Fibroblast of lung (primary cell): ENCODE measurements at regions not wholly inside any gene's neighbourhood (a gene's known extent, or its start where the extent isn't known, plus 50 kb on each side); places are given as distances from the start of the nearest gene placed in this dataset.

Source experiments
- DNase-seq, 2 donors: peaks; one replicate each; pipeline versions ENCODE4 v3.0.0 to v3.0.0-alpha.2; 2010; ENCODE audit warnings: low read depth in 2 of 2
- H2AFZ ChIP-seq: 2 replicates; pipeline ENCODE4 v1.5.1; 2012; ENCODE audit warnings: low read length, control low read depth, inconsistent platforms
- H3K27ac ChIP-seq: 2 replicates; pipeline ENCODE4 v1.5.1; 2011; ENCODE audit warnings: low read length, control low read depth; ENCODE audit not compliant: insufficient read depth
- H3K27me3 ChIP-seq: 2 replicates; pipeline ENCODE4 v1.5.1; 2011; ENCODE audit warnings: mild to moderate bottlenecking, low read length; ENCODE audit not compliant: control insufficient read depth, insufficient read depth
- H3K36me3 ChIP-seq: 2 replicates; pipeline ENCODE4 v1.5.1; 2011; ENCODE audit warnings: low read length; ENCODE audit not compliant: control insufficient read depth, insufficient read depth
- H3K4me1 ChIP-seq: 2 replicates; pipeline ENCODE4 v1.5.1; 2011; ENCODE audit warnings: low read length; ENCODE audit not compliant: control insufficient read depth, insufficient read depth; ENCODE audit errors: extremely low read depth
- H3K4me2 ChIP-seq: 2 replicates; pipeline ENCODE4 v1.5.1; 2011; ENCODE audit warnings: low read length, control low read depth; ENCODE audit not compliant: insufficient read depth; ENCODE audit errors: extremely low read depth
- H3K4me3 ChIP-seq, 4 experiments: fragments of 200-600 bp in 1 of 4; sonication (generic) in 1 of 4; replicated peaks in 1 of 4; 2 replicates each; pipeline ENCODE4 v1.5.1; 2011 to 2016; ENCODE audit warnings: low read length in 4 of 4, low read depth in 3 of 4, mild to moderate bottlenecking in 3 of 4, control low read depth in 2 of 4, inconsistent platforms in 1 of 4, mixed read lengths in 1 of 4; ENCODE audit not compliant: insufficient read depth in 1 of 4; ENCODE audit errors: control extremely low read depth in 1 of 4
- H3K79me2 ChIP-seq: 2 replicates; pipeline ENCODE4 v1.5.1; 2012; ENCODE audit warnings: mild to moderate bottlenecking, low read length, inconsistent platforms; ENCODE audit not compliant: control insufficient read depth, insufficient read depth
- H3K9ac ChIP-seq: 2 replicates; pipeline ENCODE4 v1.5.1; 2011; ENCODE audit warnings: mild to moderate bottlenecking, low read length, control low read depth; ENCODE audit not compliant: insufficient read depth
- H3K9me3 ChIP-seq: 2 replicates; pipeline ENCODE4 v1.5.1; 2012; ENCODE audit warnings: low read depth, low read length; ENCODE audit not compliant: control insufficient read depth, insufficient read depth
- H4K20me1 ChIP-seq: 2 replicates; pipeline ENCODE4 v1.5.1; 2011; ENCODE audit warnings: low read length; ENCODE audit not compliant: control insufficient read depth, insufficient read depth; ENCODE audit errors: extremely low read depth
- CTCF ChIP-seq, 2 donors: IDR thresholded peaks in 1 of 2; conservative IDR thresholded peaks in 1 of 2; 1 replicate in 1 of 2; 2 replicates in 1 of 2; pipeline ENCODE4 v1.5.1; 2011 to 2012; ENCODE audit warnings: low read length in 2 of 2, control low read depth in 1 of 2, inconsistent platforms in 1 of 2, low read depth in 1 of 2, mild to moderate bottlenecking in 1 of 2
- EZH2 ChIP-seq: IDR thresholded peaks from 2 replicates; pipeline ENCODE4 v1.5.1; 2012; ENCODE audit warnings: low read length, control low read depth, mild to moderate bottlenecking; ENCODE audit errors: missing control alignments

GRCh38 chr1:94303005-94303404 is 65.6 kb upstream of the ARHGAP29 start:
- H3K4me3 ChIP-seq, result no peak overlapping the region
- no peaks in the 10 kb centered on the region for H3K9me3 ChIP-seq
- H3K79me2 ChIP-seq, result no peaks in the 10 kb centered on the region
- no peaks in the 10 kb centered on the region for H3K36me3 ChIP-seq
- no peak for DNase-seq
- peaks cover 20% of the 10 kb centered on the region for H3K4me1 ChIP-seq
- no peaks in the 10 kb centered on the region for H4K20me1 ChIP-seq
- no peak overlapping the region for H2AFZ ChIP-seq
- TF ChIP-seq EZH2 (no peak), CTCF (conservative IDR thresholded peaks at IDR 0.05 in 1 of 2, IDR thresholded peaks at IDR 0.05 in 1 of 2; ENCODE audit: low read depth in 1 of 2, low read length in 2 of 2) (no peak)
- no peak overlapping the region for H3K9ac ChIP-seq
- H3K4me2 ChIP-seq, result no peak overlapping the region
- no peaks in the 10 kb centered on the region for H3K27me3 ChIP-seq
- no peak overlapping the region for H3K27ac ChIP-seq

GRCh38 chr1:94302497-94302896 is 65.1 kb upstream of the ARHGAP29 start:
- Histone ChIP-seq H3K27ac (no peak overlapping the region), H3K79me2 (no peaks in the 10 kb centered on the region), H3K9ac (no peak overlapping the region), H3K4me2 (no peak overlapping the region), H3K4me1 (peaks cover 20% of the 10 kb centered on the region), H3K27me3 (no peaks in the 10 kb centered on the region), H3K36me3 (no peaks in the 10 kb centered on the region), H3K9me3 (no peaks in the 10 kb centered on the region), H4K20me1 (no peaks in the 10 kb centered on the region), H2AFZ (no peak overlapping the region), H3K4me3 (no peak overlapping the region)
- no peak for DNase-seq
- TF ChIP-seq EZH2, result no peak
- TF ChIP-seq CTCF (conservative IDR thresholded peaks at IDR 0.05 in 1 of 2, IDR thresholded peaks at IDR 0.05 in 1 of 2; ENCODE audit: low read depth in 1 of 2, low read length in 2 of 2), result no peak

- Histone ChIP-seq H4K20me1 (no peaks in the 10 kb centered on the region), H3K9ac (no peak overlapping the region), H3K4me3 (no peak overlapping the region), H3K79me2 (no peaks in the 10 kb centered on the region), H2AFZ (no peak overlapping the region), H3K27ac (no peak overlapping the region), H3K9me3 (no peaks in the 10 kb centered on the region), H3K36me3 (no peaks in the 10 kb centered on the region), H3K27me3 (no peaks in the 10 kb centered on the region), H3K4me1 (peaks cover 20% of the 10 kb centered on the region), H3K4me2 (no peak overlapping the region)
- DNase-seq, result no peak
- no peak for TF ChIP-seq EZH2
- no peak for TF ChIP-seq CTCF (conservative IDR thresholded peaks at IDR 0.05 in 1 of 2, IDR thresholded peaks at IDR 0.05 in 1 of 2; ENCODE audit: low read depth in 1 of 2, low read length in 2 of 2)
Observed at GRCh38 chr1:94301186-94301585, 63.8 kb upstream of the ARHGAP29 start.
